ENCODE measurements at regions not wholly inside any gene's neighbourhood (a gene's known extent, or its start where the extent isn't known, plus 50 kb on each side); places are given as distances from the start of the nearest gene placed in this dataset.

DNA sequence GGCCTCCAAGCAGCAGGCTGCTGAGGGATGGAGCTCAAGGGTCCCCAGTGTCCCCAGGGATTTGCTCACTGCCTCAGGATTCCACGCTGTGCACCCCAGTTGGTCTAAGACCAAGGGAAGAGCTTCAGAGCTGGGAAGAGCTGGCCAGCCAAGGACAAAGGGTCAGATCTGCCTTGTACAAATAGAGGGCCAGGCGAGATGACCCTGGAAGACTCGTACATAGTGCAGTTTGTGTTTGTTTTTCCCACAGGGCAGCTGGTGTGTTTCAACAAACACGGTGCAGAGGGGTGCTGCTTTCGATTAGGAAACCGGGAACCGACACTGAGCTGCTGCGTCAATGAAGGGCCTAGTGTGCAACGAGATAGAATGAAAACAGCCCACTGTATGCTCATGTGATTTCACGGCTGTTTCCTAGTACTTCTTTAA is 56.1 kb upstream of the TRPM1 start:
- H3K9me3 ChIP-seq = no peaks in the 10 kb centered on the region
- H3K36me3 ChIP-seq = no peaks in the 10 kb centered on the region
- H3K4me1 ChIP-seq (ENCODE audit: control insufficient read depth in 1 of 2, insufficient read depth in 1 of 2, low read depth in 1 of 2, low read length in 1 of 2) = no peaks in the 10 kb centered on the region
- H3K27me3 ChIP-seq = no peaks in the 10 kb centered on the region
- no peak overlapping the region for H3K27ac ChIP-seq
- H3K4me3 ChIP-seq (ENCODE audit: low read depth in 1 of 2, low read length in 1 of 2) = no peak overlapping the region
- TF ChIP-seq, protein P1, sequence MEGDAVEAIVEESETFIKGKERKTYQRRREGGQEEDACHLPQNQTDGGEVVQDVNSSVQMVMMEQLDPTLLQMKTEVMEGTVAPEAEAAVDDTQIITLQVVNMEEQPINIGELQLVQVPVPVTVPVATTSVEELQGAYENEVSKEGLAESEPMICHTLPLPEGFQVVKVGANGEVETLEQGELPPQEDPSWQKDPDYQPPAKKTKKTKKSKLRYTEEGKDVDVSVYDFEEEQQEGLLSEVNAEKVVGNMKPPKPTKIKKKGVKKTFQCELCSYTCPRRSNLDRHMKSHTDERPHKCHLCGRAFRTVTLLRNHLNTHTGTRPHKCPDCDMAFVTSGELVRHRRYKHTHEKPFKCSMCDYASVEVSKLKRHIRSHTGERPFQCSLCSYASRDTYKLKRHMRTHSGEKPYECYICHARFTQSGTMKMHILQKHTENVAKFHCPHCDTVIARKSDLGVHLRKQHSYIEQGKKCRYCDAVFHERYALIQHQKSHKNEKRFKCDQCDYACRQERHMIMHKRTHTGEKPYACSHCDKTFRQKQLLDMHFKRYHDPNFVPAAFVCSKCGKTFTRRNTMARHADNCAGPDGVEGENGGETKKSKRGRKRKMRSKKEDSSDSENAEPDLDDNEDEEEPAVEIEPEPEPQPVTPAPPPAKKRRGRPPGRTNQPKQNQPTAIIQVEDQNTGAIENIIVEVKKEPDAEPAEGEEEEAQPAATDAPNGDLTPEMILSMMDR (IDR thresholded peaks at IDR 0.05) = no peak

DNA sequence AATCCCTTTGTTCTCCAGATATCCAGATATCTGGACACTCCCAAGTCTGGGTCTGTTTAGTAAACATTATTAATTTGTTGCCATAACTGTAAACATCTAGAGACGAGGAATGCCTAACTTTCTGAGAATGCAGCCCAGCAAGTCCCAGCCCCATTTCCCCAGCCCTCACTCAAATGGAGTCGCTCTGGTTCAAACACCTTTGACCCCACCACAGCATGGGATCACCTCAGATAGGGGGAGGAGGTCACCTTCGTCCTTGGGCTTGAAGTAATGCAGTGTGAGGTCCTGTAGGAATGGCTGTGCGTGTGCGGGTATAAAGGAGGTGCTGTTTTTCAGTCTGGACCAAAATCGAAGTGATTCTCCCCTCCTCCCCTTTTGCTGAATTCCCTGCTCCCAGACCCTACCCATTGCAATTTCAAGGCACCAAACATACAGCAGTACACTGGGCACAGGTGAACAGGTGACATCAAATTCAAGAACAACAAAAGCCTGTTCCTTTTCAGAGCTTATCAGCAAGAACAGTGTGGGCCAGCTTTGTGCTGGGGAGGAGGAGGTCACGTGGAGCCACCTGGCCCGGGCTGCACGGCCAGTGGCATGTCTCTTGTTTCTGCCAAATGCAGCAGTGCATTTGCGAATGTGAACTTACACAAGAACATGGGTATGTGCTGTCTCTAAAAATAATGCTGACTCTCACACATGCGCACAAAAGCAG is 57.5 kb upstream of the TRPM1 start:
- H3K4me1 ChIP-seq (ENCODE audit: control insufficient read depth in 1 of 2, insufficient read depth in 1 of 2, low read depth in 1 of 2, low read length in 1 of 2) = no peaks in the 10 kb centered on the region
- H3K27ac ChIP-seq = no peak overlapping the region
- TF ChIP-seq, protein P1 (IDR thresholded peaks at IDR 0.05) = no peak
- no peaks in the 10 kb centered on the region for H3K27me3 ChIP-seq
- no peaks in the 10 kb centered on the region for H3K36me3 ChIP-seq
- no peaks in the 10 kb centered on the region for H3K9me3 ChIP-seq
- no peak overlapping the region for H3K4me3 ChIP-seq (ENCODE audit: low read depth in 1 of 2, low read length in 1 of 2)

DNA sequence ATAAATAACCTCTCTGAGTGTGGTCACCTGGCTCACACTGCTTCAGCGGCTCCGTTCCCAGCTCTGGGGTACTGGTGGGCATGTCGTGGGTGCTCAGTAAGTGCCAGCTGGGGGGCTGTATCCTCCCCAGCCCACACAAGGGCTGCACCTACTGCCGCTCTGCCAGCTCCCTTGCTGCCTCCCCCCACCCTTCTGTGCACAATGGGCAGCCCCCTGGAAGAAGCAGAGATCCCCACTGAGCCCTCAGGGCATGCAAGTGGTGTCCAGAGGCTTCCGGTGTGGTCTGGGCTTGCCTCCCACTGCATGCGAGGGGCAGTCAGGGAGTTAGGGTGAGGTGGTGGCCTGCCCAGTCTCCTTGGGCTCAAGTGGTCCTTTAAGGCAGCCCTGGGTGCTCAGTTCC is 58.3 kb upstream of the TRPM1 start:
- H3K4me3 ChIP-seq (ENCODE audit: low read depth in 1 of 2, low read length in 1 of 2) = no peak overlapping the region
- no peaks in the 10 kb centered on the region for H3K36me3 ChIP-seq
- H3K9me3 ChIP-seq = no peaks in the 10 kb centered on the region
- TF ChIP-seq, protein P1 (IDR thresholded peaks at IDR 0.05) = no peak
- no peak overlapping the region for H3K27ac ChIP-seq
- no peaks in the 10 kb centered on the region for H3K4me1 ChIP-seq (ENCODE audit: control insufficient read depth in 1 of 2, insufficient read depth in 1 of 2, low read depth in 1 of 2, low read length in 1 of 2)
- H3K27me3 ChIP-seq = no peaks in the 10 kb centered on the region

DNA sequence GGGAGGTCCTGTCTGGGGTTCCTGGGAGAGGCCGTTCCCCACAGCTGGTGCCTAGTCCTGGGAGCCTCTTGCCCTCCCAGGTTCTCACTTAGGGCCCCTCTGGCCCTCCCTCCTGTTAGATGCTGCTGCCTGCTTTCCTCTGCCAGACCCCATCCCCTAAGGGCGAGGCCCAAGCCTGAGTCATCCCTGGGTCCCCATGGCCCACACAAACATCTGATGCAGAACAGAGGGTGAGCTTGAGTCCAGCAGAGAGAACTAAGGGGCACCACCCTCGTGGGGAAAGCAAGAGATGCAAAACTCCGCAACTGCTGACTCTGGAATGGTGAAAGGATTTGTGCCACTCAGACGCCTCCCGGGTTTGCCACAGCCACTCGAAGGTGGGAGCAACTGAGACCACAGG is 58.8 kb upstream of the TRPM1 start:
- TF ChIP-seq, protein P1 (IDR thresholded peaks at IDR 0.05) = no peak
- no peaks in the 10 kb centered on the region for H3K27me3 ChIP-seq
- no peaks in the 10 kb centered on the region for H3K4me1 ChIP-seq (ENCODE audit: control insufficient read depth in 1 of 2, insufficient read depth in 1 of 2, low read depth in 1 of 2, low read length in 1 of 2)
- no peak overlapping the region for H3K27ac ChIP-seq
- H3K9me3 ChIP-seq = no peaks in the 10 kb centered on the region
- H3K4me3 ChIP-seq (ENCODE audit: low read depth in 1 of 2, low read length in 1 of 2) = no peak overlapping the region
- H3K36me3 ChIP-seq = no peaks in the 10 kb centered on the region

DNA sequence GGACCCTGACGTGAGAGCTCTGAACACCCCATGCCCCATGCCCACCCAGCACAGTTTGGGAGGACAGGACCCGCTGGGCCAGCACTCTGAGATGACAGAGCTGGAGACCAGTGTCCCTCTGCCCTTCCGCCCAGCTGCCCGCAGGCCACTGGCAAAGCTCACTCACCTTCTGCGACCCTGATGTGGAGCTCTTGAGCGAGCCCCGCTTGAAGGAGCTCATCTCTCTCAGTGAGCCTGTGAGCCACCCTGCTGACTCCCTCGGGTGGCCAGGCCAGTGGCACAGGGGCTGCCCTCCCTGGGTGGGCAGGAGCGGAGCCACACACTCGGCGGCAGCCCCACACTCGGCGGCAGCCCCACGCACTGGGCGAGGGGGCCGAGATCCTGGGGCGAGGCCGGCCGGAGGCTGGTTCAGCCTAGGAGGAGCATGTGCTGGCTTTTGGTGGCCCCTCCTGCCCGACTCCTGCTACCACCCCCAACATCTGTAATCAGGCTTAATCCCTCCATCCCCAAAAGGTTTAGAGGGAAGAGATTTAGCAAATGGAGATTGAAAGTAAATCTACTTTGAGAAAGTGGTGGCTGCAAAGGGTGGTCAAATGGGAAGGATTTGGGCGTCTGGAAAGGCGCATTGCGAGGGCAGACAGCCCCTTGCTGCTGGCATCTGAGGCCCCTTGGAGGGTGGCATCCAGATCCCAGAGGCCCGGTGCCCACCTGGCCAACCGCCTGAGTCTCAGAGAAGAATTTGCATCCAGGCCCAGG is 59.4 kb upstream of the TRPM1 start:
- Histone ChIP-seq H3K9me3 (no peaks in the 10 kb centered on the region), H3K4me3 (ENCODE audit: low read depth in 1 of 2, low read length in 1 of 2) (no peak overlapping the region), H3K36me3 (no peaks in the 10 kb centered on the region), H3K4me1 (ENCODE audit: control insufficient read depth in 1 of 2, insufficient read depth in 1 of 2, low read depth in 1 of 2, low read length in 1 of 2) (no peaks in the 10 kb centered on the region), H3K27me3 (no peaks in the 10 kb centered on the region), H3K27ac (no peak overlapping the region)
- TF ChIP-seq, protein P1 (IDR thresholded peaks at IDR 0.05) = no peak

Data from neutrophil (primary cell).